Stomach (tissue), 8 donors: ENCODE measurements at regions not wholly inside any gene's neighbourhood (a gene's known extent, or its start where the extent isn't known, plus 50 kb on each side); places are given as distances from the start of the nearest gene placed in this dataset.

Experiments
- DNase-seq, 2 donors: peaks; one replicate each; pipeline versions ENCODE4 v3.0.0 to v3.0.0-alpha.2; 2013 to 2019
- H3K27ac ChIP-seq, 5 donors: fragments of 200-600 bp in 4 of 5; sonication (generic) in 4 of 5; one replicate each; pipeline ENCODE4 v1.5.1; 2013 to 2019; ENCODE audit warnings: mild to moderate bottlenecking in 1 of 5, moderate library complexity in 1 of 5
- H3K27me3 ChIP-seq, 3 donors: fragments of 200-600 bp; sonication (generic); one replicate each; pipeline ENCODE4 v1.5.1; 2017 to 2019; ENCODE audit warnings: mixed run types in 1 of 3
- H3K36me3 ChIP-seq, 4 donors: fragments of 200-600 bp; sonication (generic); 1 replicate in 3 of 4; 2 replicates in 1 of 4; pipeline ENCODE4 v1.5.1; 2016 to 2019
- H3K4me1 ChIP-seq, 4 donors: fragments of 200-600 bp; sonication (generic); one replicate each; pipeline ENCODE4 v1.5.1; 2016 to 2019
- H3K4me3 ChIP-seq, 4 donors: fragments of 200-600 bp; sonication (generic) in 3 of 4; one replicate each; pipeline ENCODE4 v1.5.1; 2016 to 2019; ENCODE audit warnings: mild to moderate bottlenecking in 1 of 4
- H3K9me3 ChIP-seq, 4 donors: fragments of 200-600 bp; sonication (generic); one replicate each; pipeline ENCODE4 v1.5.1; 2016 to 2019
- EP300 ChIP-seq: sonication (generic); formaldehyde crosslinking; IDR thresholded peaks from one replicate; pipeline ENCODE4 v1.6.1; 2017; ENCODE audit warnings: antibody characterized with exemption
- POLR2A ChIP-seq, 4 donors: fragments of 450-650 bp; IDR thresholded peaks; one replicate each; pipeline ENCODE4 v1.6.1; 2016; ENCODE audit warnings: antibody characterized with exemption in 4 of 4, control low read depth in 2 of 4, mild to moderate bottlenecking in 1 of 4, moderate library complexity in 1 of 4
- POLR2AphosphoS5 ChIP-seq, 3 donors: sonication (generic); formaldehyde crosslinking; IDR thresholded peaks; one replicate each; pipeline ENCODE4 v1.6.1; 2016; ENCODE audit warnings: antibody characterized with exemption in 3 of 3
- WGBS, 5 donors: extraction: QIAGEN DNeasy Blood & Tissue Kit in 3 of 5; methylation state at CpG; one replicate each; pipeline versions ENCODE4 v1.1.5 to v1.1.7; 2013 to 2018; 5-methylcytosine and 5-hydroxymethylcytosine counted together
- intact Hi-C: fragments of 100-400 bp; cut with DNase I; formaldehyde crosslinking; loops from one replicate; pipeline ENCODE4 v1.15.1; 2023; ENCODE audit warnings: low total_unique reads
- TF ChIP-seq, protein P1 (sequence below), 7 experiments: fragments of 450-650 bp in 4 of 7; fragments of 200-600 bp in 3 of 7; sonication (generic) in 3 of 7; IDR thresholded peaks; one replicate each; pipeline ENCODE4 v1.5.1; 2016 to 2019; ENCODE audit warnings: antibody characterized with exemption in 7 of 7, control low read depth in 2 of 7, mild to moderate bottlenecking in 1 of 7
- donor health status: healthy with polysubstance abuse.
- donor health status: Bipolar disorder and iron deficiency.
- donor health status: healthy.

DNA sequence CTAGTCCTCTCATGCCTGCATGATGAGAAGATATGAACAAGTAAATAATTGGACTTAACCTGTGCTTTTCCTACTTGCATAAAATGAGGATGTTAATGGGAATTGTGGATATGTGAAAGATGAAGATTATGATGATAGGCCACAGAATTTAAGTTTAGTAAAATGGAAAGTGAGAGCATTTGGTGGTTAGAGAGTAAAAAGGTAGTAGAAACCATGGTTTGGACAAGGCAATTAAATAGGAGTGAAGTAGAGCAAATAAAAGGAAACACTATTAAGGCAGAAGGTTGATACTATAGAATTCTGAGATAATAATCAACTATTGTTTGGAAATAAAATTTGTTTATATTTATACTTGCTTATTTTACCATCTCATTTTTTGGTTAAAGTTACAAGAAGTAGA is 1162.5 kb downstream of the MRPL39 start:
- TF ChIP-seq POLR2A (IDR thresholded peaks at IDR 0.05) (no peak), EP300 (no peak), POLR2AphosphoS5 (IDR thresholded peaks at IDR 0.05) (no peak)
- TF ChIP-seq, protein P1, sequence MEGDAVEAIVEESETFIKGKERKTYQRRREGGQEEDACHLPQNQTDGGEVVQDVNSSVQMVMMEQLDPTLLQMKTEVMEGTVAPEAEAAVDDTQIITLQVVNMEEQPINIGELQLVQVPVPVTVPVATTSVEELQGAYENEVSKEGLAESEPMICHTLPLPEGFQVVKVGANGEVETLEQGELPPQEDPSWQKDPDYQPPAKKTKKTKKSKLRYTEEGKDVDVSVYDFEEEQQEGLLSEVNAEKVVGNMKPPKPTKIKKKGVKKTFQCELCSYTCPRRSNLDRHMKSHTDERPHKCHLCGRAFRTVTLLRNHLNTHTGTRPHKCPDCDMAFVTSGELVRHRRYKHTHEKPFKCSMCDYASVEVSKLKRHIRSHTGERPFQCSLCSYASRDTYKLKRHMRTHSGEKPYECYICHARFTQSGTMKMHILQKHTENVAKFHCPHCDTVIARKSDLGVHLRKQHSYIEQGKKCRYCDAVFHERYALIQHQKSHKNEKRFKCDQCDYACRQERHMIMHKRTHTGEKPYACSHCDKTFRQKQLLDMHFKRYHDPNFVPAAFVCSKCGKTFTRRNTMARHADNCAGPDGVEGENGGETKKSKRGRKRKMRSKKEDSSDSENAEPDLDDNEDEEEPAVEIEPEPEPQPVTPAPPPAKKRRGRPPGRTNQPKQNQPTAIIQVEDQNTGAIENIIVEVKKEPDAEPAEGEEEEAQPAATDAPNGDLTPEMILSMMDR (IDR thresholded peaks at IDR 0.05): no peak
- intact Hi-C loops: no loop called here
- Histone ChIP-seq H3K4me1 (no peaks in the 10 kb centered on the region), H3K27ac (no peak overlapping the region), H3K9me3 (peaks cover 0 to 6% (median 0%) of the 10 kb centered on the region in 4 donors), H3K4me3 (no peak overlapping the region), H3K27me3 (no peaks in the 10 kb centered on the region), H3K36me3 (no peaks in the 10 kb centered on the region)
- DNase-seq: no peak

DNA sequence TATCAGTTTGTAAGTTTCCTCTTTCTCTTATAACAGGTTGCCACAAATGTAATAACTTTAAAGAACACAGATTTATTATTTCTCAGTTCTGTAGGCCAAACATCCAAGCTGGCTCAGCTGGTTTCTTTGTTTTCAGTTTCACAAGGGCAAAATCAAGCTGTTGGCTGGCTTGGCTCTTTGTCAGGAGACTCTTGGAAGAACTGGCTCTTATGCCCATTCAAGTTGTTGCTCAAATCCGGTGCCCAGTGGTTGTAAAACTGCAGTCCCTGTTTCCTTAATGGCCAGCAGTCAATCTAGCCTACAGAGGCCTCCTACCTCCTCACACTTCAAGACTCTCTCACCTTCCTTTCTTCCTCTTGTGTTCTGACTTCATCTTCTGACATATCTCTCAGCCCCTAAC is 1171.0 kb downstream of the MRPL39 start:
- intact Hi-C loops: no loop called here
- DNase-seq: no peak
- no peak overlapping the region for H3K27ac ChIP-seq
- no peaks in the 10 kb centered on the region for H3K27me3 ChIP-seq
- no peaks in the 10 kb centered on the region for H3K4me1 ChIP-seq
- WGBS, 5 donors: 43 to 55% (median 48%) methylated on average over 1 of the region's 1 CpG
- no peaks in the 10 kb centered on the region for H3K36me3 ChIP-seq
- no peak overlapping the region for H3K4me3 ChIP-seq
- peaks cover 0 to 9% (median 2%) of the 10 kb centered on the region in 4 donors for H3K9me3 ChIP-seq
- TF ChIP-seq EP300: no peak
- TF ChIP-seq POLR2A (IDR thresholded peaks at IDR 0.05): no peak
- TF ChIP-seq POLR2AphosphoS5 (IDR thresholded peaks at IDR 0.05): no peak
- TF ChIP-seq, protein P1 (IDR thresholded peaks at IDR 0.05): no peak

DNA sequence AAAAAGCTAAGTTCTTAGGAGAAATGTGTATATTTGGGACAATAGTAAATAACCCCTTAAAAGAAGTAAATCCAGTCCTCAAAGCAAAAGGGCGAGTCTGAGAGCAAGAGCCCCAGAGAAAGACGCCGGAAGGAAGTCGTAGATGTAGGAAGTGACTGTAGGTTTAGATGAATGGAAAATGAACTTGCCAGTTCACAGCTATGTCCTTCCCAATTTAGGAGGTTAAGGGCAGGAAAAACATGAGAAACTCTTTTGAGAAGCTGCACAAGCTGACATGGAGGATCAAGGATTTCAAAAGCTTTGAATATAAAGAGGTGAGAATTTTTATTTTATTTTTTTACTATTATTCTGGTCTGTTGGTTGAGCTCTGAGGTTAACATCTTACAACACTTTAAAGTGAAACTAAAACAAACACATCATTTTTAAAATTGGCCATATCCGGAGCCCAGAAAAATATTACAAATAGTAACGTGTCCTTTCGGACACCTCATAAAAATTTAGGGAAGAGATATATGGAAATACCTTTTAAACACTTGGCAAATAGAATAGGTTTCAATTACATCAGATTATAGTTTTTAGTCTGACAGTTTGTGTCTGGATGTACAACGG is 1178.6 kb downstream of the MRPL39 start:
- Histone ChIP-seq H3K36me3 (no peaks in the 10 kb centered on the region), H3K4me1 (no peaks in the 10 kb centered on the region), H3K9me3 (no peaks in the 10 kb centered on the region), H3K4me3 (no peak overlapping the region), H3K27ac (no peak overlapping the region), H3K27me3 (no peaks in the 10 kb centered on the region)
- WGBS, 5 donors: 63 to 82% (median 74%) methylated on average over 8 of the region's 8 CpGs
- intact Hi-C loops: no loop called here
- no peak for DNase-seq
- TF ChIP-seq EP300 (no peak), POLR2AphosphoS5 (IDR thresholded peaks at IDR 0.05) (no peak), POLR2A (IDR thresholded peaks at IDR 0.05) (no peak)
- TF ChIP-seq, protein P1 (IDR thresholded peaks at IDR 0.05): no peak

DNA sequence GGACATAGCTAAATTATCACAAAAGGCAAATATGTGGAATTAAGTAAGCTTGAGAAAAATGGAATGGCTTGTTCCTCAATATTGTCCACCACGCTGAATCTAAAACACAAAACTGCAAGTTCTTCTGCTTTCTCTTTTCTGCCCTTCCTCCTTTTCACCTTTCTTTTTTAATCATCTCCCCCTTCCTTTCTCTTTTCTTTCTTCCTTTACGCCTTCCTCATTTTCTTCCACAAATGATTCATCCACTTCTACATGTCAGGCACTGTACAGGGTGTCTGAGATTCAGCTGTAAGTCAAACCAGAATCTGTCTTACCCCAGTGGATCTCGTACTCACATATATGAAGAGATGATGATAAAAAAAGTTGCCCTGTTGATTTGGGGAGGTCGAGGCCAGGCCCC is 1182.5 kb downstream of the MRPL39 start:
- H3K4me1 ChIP-seq: no peaks in the 10 kb centered on the region
- no peak for TF ChIP-seq POLR2A (IDR thresholded peaks at IDR 0.05)
- TF ChIP-seq POLR2AphosphoS5 (IDR thresholded peaks at IDR 0.05): no peak
- TF ChIP-seq, protein P1 (IDR thresholded peaks at IDR 0.05): no peak
- no peak for TF ChIP-seq EP300
- H3K27me3 ChIP-seq: no peaks in the 10 kb centered on the region
- no peak for DNase-seq
- no peak overlapping the region for H3K4me3 ChIP-seq
- intact Hi-C loops: no loop called here
- H3K36me3 ChIP-seq: no peaks in the 10 kb centered on the region
- peaks cover 2 to 11% (median 4%) of the 10 kb centered on the region in 4 donors for H3K9me3 ChIP-seq
- 57 to 75% (median 67%) methylated on average over 4 of the region's 4 CpGs for WGBS, 5 donors
- H3K27ac ChIP-seq: no peak overlapping the region
